ENCODE measurements at regions not wholly inside any gene's neighbourhood (a gene's known extent, or its start where the extent isn't known, plus 50 kb on each side); places are given as distances from the start of the nearest gene placed in this dataset.
"Not testable (repeated sequence)": the region's sequence is repeated elsewhere in the genome, so short reads cannot be mapped to it uniquely, and the experiment has no call there.

DNA sequence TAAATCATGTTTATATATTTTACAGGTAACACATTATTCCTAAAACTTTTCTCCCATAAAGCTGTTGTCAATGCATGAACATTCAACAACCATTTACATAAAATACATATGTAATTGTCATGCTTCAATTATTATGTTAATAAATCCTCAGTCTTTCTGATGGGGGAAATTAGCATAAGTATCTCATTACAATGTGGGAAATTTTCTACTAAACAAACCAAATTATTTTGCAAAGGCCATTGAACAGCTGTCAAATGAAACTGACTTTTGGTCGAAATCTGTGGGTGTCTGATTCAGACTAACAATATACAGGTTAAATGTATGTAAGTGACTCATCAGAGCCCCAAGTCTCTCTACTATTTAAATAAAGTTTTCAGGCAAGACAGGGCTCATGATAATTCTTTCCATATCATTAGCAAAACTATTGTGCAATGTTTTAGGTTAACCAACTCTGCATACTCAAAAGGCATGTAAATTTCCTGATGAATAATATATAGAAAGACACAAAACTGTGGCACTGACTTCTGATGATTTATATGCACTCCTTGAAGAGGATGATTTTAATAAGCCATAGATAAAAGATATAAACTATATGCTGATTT, 795.3 kb upstream of the AADAT start:
- Mint-ChIP-seq H3K4me3 (no peak overlapping the region), H3K27me3 (ENCODE audit: insufficient read depth) (peaks cover 2% of the 10 kb centered on the region; the same call in 1 of the 2 replicates), H3K27ac (no peak overlapping the region), H3K4me1 (ENCODE audit: low read depth) (no peaks in the 10 kb centered on the region), H3K9me3 (peaks cover 38% of the 10 kb centered on the region), H3K36me3 (ENCODE audit: low read depth) (no peaks in the 10 kb centered on the region)
- no peak for TF ChIP-seq CTCF (IDR thresholded peaks at IDR 0.05)
- DNase-seq: no peak

GRCh38 chr4:170881646-170882045, 791.9 kb upstream of the AADAT start:
- not testable (repeated sequence) for H3K36me3 Mint-ChIP-seq (ENCODE audit: low read depth); DNase-seq; H3K27ac Mint-ChIP-seq; H3K27me3 Mint-ChIP-seq (ENCODE audit: insufficient read depth); H3K4me3 Mint-ChIP-seq; H3K4me1 Mint-ChIP-seq (ENCODE audit: low read depth)
- peaks cover 31% of the 10 kb centered on the region for H3K9me3 Mint-ChIP-seq

DNA sequence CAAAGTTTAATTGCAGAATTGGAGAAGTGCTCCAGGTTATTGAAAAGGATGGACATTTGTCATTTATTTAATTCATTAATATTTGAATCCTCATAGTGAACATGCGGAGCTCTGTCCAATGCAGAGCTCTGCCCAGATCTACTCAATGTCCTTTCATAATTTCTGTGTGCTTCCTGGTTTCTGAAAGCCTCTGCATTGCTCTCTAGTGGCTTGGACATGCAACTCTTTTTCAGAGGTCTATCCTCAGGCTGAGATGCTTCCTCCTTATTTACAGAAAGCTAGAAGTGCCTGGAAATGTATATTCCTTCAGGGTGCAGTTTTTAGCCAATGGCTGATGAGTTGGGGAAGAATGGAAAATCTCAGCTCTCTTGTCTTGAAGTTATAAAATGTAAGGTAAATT, 786.1 kb upstream of the AADAT start:
- no peak for TF ChIP-seq CTCF (IDR thresholded peaks at IDR 0.05)
- Mint-ChIP-seq H3K9me3 (peaks cover 23% of the 10 kb centered on the region), H3K27me3 (ENCODE audit: insufficient read depth) (no peaks in the 10 kb centered on the region), H3K4me1 (ENCODE audit: low read depth) (no peaks in the 10 kb centered on the region), H3K4me3 (no peak overlapping the region), H3K36me3 (ENCODE audit: low read depth) (no peaks in the 10 kb centered on the region), H3K27ac (no peak overlapping the region)
- no peak for DNase-seq

- TF ChIP-seq CTCF (IDR thresholded peaks at IDR 0.05): no peak
- H3K9me3 Mint-ChIP-seq: peaks cover 32% of the 10 kb centered on the region
- no peak overlapping the region for H3K4me3 Mint-ChIP-seq
- H3K4me1 Mint-ChIP-seq (ENCODE audit: low read depth): no peaks in the 10 kb centered on the region
- no peaks in the 10 kb centered on the region for H3K36me3 Mint-ChIP-seq (ENCODE audit: low read depth)
- no peak for DNase-seq
- no peaks in the 10 kb centered on the region for H3K27me3 Mint-ChIP-seq (ENCODE audit: insufficient read depth)
- H3K27ac Mint-ChIP-seq: no peak overlapping the region
Measured at GRCh38 chr4:170872794-170873193, 783.0 kb upstream of the AADAT start.

- H3K36me3 Mint-ChIP-seq (ENCODE audit: low read depth): no peaks in the 10 kb centered on the region
- DNase-seq: no peak
- H3K27me3 Mint-ChIP-seq (ENCODE audit: insufficient read depth): no peaks in the 10 kb centered on the region
- H3K4me1 Mint-ChIP-seq (ENCODE audit: low read depth): no peaks in the 10 kb centered on the region
- no peak for TF ChIP-seq CTCF (IDR thresholded peaks at IDR 0.05)
- H3K4me3 Mint-ChIP-seq: no peak overlapping the region
- H3K27ac Mint-ChIP-seq: no peak overlapping the region
- H3K9me3 Mint-ChIP-seq: peaks cover 51% of the 10 kb centered on the region
Measured at GRCh38 chr4:170868170-170868569, 778.4 kb upstream of the AADAT start.

DNA sequence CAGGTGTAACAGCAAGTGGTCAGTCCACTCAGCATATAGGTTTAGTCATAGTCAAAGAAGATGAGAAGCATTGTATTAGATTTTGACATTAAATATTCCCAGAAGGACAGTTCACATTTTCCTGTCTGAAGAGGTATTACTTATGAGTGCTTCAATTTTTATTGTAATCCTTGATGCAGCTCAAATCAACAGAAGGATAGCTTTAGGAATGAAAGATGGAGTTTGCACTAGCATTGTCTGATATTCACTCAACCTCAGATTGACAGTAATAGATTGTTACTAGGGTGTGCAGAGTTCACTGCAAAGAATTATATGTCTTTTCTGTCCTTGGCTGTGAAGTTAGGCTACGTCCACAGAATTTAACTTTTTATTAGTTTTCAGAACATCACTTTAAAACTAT, 764.3 kb upstream of the AADAT start:
- no peak overlapping the region for H3K27ac Mint-ChIP-seq

More for the DNA sequence above, 764.3 kb upstream of the AADAT start:
- no peaks in the 10 kb centered on the region for H3K36me3 Mint-ChIP-seq (ENCODE audit: low read depth)
- DNase-seq: no peak
- TF ChIP-seq CTCF (IDR thresholded peaks at IDR 0.05): no peak
- no peaks in the 10 kb centered on the region; the same call in 1 of the 2 replicates for H3K27me3 Mint-ChIP-seq (ENCODE audit: insufficient read depth)
- peaks cover 29% of the 10 kb centered on the region for H3K9me3 Mint-ChIP-seq
- no peak overlapping the region for H3K4me3 Mint-ChIP-seq
- H3K4me1 Mint-ChIP-seq (ENCODE audit: low read depth): no peaks in the 10 kb centered on the region

All from HFFc6 (cell line).